HG03457 (cell line): ENCODE measurements at regions not wholly inside any gene's neighbourhood (a gene's known extent, or its start where the extent isn't known, plus 50 kb on each side); places are given as distances from the start of the nearest gene placed in this dataset.

Source experiments
- ATAC-seq: cut with Tn5 transposase; IDR thresholded peaks from one replicate; pipeline ENCODE4 v1.9.1; 2021; ENCODE audit warnings: moderate number of reproducible peaks; ENCODE audit not compliant: unreplicated experiment

DNA sequence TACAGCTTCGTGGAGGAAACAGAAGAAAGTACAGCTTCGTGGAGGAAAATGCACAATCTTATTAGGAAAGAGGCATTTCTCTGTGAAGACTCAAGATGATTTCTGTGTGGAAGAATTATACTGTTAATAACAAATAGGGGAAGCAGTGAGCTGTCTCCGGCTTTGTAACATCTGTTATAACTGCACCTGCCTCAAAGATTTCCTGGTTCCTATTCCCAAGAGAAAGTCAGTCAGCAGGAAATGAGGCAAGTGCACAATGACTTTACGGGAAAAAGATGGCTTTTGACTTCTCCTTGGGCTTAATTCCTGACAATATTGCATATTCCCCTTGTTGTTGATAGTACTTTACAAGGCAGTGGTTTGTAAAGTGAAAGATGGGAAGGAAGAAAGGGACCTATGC is 538.5 kb downstream of the BMP2 start:
- no peak for ATAC-seq

DNA sequence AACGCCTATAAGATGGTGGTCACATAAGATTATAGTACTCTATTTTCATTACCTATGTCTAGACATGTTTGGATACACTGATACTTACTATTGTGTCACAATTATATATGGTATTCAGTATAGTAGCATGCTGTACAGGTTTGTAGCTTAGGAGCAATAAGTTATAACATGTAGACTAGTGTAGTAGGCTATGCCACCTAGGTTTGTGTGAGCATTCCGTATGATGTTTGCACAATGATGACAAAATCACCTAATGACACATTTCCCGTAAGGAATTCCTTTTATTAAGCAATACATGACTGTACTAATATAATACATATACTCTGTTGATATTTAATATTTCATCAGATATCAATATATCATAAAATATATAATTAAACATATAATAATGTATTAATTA is 540.7 kb downstream of the BMP2 start:
- no peak for ATAC-seq

DNA sequence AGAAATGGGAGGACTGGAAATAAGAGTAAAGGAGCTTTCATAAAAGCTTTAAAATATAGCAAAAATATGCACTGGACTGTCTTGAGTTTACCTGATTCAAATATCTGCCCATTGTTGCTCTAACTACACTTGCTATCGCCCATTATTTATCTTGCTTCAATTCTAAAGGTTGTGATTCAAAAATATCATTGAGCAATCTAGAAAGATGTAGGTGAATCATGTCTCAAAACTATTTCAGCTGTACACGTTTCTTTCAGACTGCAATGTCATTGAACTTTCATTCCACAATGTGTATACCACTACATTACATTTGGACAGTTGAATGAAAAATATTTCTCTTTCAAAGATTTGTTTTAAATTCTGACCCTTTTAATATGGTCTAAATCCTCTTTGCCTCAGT is 545.6 kb downstream of the BMP2 start:
- no peak for ATAC-seq

DNA sequence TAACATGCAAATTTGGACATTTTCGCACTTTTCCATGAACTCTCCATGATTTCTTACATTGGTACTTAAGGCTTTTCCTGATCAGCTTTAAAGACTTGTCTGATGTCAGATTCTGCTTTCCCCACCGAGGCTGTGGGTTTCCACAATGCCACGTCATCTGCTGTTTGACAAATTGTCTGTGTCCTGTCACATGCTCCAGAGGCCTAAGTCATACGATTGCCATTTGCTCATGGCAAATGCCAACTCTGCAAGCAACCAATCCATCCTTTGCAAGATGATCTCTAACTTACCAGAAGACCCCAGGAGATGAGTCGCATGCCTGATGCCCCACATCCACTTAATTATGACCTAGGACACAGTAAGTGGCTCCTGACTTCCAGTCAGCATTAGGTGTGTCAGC is 556.5 kb downstream of the BMP2 start:
- ATAC-seq = no peak

DNA sequence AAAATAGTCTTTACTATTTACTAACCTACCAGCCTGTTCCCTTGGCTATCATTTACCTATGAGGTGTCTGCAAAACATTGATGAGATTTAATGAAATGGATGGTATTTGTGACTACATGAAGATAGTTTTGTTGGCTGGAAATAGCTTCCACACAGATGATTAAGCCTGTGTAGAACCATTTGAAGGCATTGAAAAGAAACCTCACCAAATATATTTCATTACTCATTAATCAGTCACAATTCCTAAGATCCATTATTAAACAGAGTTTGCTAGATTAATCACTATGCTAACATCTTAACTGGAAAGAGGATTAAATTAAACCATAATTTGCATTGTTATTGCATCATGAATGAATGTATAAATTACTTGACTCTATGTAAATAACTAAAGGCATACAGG is 560.3 kb downstream of the BMP2 start:
- ATAC-seq = no peak

DNA sequence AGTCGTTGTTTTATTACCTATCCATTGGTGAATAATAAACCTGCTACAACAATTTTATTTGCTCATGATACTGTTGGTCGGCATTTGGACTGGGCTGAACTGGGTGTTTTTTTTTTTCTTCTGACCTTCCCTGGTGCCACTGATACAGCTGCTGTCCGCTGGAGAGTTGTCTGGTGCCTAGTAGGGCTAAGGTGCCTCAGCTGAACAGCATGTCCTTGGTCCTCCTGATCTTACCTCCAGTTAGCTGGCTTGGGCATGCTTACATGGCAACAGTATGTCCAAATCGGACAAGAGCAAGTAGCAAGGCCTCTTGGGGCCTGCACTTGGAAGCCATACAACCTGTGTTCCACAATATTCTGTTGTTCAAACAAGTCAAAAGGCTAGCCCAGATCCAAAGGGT is 563.4 kb downstream of the BMP2 start:
- ATAC-seq = no peak

DNA sequence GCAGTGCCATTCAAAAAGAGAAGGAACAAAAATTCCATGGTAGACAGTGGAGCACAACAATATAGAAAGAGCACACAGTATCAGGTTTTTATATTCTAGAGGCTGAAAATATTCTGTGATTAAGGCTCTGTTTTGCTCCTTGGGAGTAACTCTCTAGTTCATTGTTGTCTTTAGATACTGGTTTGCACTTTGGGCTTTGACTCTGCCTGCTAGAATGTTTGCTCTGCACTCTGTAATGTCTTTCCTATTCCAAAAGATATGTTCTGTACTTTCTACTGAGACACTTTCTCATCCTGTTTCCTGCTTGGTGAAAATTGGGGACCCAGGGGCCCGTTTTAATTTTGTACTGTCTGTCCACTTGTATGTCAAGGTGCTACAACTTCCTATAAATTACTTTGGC is 564.7 kb downstream of the BMP2 start:
- ATAC-seq = no peak

DNA sequence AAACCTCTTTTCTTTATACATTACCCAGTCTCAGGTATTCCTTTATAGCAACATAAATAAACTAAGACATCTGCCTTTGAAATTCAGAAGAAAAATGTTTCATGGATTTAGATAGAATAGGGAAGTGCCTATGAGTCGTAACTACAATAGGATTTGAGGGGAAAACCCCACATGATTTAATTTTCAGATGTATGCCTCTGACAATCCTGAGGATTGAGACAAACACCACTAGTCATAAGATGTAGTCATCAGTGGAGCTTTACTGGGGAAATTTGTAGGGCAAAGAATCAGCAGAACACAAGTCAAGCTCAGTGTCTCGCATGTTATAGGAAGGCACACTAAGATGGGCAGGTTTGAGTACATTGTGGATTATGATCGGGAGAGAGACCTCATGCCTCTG is 566.4 kb downstream of the BMP2 start:
- ATAC-seq = no peak

DNA sequence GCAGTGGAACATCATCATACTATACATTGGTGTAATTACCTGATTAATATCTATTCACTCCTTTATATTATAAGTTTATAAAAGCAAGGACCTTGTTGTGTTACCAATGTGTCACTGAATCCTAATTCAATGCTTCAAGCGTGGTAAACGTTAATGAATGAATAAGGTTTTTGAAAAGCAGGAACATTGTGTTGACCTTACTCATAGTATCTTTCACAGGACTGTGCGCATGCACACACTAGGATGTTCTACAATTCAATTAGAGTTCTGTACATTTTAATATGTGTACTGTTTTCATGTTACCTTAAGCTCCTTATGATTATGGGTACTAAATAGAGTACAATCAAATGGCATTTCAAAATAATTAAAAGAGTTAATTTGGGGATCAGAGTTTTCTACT is 578.5 kb downstream of the BMP2 start:
- ATAC-seq = no peak

DNA sequence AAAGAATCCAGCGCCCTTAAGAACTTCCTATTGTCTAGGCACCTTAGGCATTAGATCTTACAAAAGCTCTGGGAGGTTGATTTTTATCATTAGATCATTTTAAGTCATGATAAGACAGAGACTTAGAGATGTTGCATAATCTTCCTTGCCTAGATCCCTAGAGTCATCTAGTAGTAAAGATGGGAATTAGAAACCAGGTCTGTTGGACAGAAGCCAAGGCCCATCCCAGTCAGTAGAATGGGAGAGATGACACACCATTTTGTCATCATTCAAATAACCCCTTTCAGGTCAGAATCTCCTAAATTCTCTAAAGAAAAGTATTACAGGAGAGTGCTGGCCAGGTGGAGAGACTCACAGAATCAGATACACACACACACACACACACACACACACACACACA is 579.1 kb downstream of the BMP2 start:
- no peak for ATAC-seq

DNA sequence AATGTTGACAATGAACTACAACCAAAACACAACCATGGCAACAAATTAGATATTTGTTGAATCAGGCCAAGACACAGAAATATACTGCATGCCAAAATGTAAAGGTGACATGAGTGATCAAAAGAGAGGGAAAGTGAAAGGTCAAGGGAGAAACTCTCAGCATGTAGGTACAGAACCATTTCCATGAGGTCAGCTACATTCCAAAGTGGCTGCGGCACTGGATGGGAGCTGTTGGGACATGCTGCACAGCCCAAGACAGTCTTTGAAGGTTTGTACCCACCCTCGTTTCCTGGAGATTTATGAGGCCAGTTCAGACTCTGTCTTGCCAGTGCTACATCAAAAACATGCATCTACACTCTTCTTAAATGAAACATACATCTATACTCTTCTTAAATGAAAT is 579.9 kb downstream of the BMP2 start:
- no peak for ATAC-seq

DNA sequence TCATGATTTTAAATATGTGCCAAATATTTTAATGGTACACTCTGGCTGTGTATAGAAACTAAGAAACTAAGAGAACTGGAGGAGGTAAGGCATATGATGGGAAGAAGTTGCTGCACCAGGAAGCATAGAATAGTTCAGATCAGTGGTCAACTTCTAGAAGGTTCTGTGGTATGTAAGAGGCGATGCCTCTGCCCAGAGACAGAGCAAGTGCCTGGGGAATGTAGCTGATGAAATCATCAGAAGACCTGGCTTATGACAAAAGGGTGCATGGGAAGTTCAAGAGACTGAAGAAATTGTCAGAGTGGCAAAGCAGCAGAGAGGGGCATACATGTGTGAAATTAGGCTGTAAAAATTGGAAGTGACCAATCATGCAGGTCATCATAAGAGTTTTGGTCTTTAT is 580.8 kb downstream of the BMP2 start:
- ATAC-seq = no peak

DNA sequence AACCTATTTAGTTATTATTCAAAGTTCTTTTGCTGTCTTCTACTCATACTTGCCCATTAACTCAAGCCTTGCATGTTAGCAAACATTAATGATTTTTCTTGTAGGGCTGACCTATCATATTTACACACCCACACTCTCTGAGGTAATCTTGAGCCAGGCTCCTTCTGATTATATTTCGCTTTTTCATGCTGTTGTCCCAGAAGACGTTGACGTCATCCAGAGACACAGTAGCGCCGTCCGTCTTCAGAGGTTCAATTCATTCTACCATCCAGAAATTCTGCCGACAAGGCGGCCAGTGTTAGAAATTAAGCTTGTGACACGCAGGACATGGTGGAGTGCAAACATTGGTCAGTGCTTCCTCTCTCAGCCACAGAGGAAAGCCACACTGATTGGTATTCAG is 584.7 kb downstream of the BMP2 start:
- ATAC-seq = no peak

DNA sequence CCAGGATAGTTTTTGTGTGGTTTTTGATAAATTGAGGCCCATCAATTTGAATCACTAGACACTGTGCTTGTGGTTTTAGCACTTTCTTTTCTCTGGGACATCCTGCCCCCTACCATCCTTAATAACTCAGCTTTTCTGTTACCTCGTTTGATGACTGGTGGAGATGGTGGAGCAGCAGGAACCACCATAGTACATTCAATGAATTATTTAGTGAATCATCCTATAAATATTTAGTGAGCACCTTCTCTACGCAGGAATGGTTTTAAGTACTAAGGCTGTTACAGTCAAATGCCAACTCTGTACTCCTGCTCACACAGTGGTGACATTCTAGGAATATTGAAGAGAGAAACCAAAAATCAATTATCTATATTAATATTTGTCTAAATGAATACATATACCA is 585.2 kb downstream of the HAO1 start:
- ATAC-seq = no peak

DNA sequence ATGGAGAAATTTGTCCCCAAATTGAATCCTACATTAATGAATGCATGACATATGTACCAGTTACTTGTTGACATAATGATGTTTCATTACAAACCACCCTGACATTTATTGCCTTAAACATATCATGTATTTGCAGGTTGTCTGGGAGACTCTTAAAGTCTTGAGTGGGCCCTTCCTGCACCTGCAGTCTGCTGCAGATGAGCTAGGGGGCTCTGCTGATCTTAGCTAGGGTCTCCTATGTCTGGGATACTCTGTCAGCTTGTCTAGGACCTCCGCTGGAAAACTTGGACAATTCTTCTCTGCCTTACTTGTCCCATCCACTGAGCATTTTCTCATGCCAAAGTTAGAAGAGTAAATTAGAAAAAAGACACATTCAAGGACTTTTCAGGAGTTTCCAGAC is 581.6 kb downstream of the HAO1 start:
- ATAC-seq = no peak

DNA sequence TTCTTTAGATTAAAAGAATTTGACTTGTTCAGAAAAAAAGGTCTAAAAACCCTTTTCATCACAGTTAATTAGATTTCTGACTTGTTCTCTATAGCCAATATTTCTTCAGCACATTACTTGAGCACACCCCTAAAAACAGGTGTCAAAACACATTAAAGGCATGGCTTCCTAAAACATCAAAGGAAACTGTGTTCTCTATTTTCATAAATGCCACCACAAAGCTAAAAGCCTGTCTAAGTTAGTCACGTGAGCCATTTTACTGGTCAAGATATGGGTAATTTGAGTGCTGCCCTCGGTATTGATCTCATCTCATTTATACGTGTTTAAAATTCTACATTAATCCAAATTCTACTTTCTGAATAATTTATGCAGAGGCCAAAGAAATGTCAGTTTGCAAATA is 580.5 kb downstream of the HAO1 start:
- ATAC-seq = no peak

DNA sequence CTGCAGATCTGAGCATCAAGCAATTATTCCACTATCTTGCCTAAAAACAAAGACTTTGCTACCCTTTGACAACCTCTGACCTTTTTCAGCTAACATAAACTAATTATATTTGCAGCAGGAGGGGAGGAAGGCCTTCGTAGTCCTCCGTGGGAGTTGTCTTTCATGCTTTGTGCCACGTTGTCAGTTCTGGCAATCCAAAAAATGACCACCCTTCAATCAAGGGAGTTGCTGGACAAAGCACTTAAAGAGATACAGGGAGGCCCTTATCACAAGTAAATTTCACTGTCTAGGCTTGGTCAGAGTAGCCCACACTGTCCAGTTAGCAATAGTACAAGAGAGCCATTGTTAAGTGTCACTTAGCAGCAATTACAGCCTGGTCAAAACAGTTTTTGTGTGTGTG is 578.9 kb downstream of the HAO1 start:
- ATAC-seq = no peak

DNA sequence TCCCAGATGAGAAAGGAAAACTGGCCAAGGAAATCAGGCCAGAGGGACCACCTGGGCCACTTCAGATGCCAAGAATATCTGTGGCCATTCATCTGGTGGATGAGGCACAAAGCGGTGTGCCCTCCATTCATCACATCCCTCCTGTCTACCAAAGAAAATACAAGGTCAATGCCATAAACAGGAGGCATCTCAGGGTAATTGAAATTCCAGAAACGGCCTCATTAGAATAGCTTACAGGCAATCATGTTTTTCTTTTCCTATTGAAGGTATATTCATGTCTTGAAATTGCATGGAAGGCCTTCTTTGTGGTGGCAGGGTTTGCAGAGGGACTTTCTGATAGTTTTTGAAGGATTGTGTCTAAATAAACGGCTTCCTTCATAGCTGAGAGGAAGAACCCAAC is 578.3 kb downstream of the HAO1 start:
- no peak for ATAC-seq

DNA sequence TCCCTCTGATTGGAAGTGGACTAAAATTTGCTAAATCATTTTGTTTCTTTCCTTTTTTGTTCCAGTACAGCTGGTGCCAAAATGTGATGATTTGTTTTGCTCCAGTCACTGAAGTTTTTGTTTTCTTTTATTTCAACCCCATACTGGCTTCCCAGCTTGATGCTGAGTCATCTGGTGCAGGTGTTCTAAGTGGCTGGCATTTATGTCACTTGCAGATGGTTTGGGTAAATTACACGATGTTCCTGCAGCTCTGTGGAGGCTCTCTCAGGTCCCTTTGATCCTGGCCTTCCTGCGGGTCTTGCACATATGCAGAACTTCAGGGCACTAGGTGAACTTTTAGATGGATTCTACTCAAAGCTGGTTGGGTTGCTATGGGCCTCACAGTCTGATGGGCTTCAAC is 577.7 kb downstream of the HAO1 start:
- no peak for ATAC-seq

DNA sequence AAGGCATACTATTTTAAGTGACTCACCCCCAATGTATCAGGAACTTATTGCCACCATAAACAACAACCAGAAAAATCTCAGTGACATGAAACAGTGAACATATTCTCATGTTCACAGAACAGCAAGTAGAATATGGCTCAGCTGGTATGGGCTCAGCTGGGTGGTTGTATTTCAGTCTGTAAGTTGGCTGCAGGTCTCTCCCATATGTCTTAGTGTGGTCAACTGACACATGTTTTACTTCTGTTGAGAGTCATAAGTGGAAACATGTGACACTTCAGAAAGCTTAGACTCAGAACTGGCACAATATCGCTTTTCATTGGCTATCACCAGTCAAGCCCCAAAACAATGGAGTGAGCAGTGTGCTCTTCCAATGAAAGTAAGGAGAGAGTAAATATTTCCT is 574.1 kb downstream of the HAO1 start:
- ATAC-seq = no peak

DNA sequence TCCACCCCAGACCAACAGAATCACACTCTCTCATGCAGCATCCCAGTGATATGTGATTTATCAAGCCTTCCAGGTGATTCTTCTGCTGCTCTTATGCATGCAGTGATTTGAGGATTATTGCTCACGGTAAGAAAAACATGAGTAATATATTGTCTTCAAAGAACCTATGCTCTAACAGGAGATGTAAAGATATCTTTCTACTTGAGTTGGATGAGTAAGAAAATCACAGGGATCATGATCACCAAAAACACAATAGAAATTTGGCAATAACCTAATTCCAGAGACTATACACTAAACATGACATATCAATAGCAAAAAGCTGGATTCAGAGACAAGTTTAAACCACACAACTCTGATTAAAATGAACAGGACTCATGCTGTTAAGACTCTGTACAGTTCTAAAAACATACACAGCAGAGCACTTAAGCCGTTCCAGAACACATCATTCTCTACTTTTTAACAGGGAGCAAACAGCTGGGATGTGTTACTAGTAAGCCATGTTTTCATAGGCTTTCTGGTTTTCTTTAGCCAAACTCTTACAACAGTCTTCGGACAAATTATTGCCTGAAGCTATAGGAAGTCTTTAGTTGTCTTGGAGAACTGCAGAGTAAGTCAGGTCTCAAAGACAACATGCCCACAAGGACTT is 568.6 kb downstream of the HAO1 start:
- no peak for ATAC-seq

DNA sequence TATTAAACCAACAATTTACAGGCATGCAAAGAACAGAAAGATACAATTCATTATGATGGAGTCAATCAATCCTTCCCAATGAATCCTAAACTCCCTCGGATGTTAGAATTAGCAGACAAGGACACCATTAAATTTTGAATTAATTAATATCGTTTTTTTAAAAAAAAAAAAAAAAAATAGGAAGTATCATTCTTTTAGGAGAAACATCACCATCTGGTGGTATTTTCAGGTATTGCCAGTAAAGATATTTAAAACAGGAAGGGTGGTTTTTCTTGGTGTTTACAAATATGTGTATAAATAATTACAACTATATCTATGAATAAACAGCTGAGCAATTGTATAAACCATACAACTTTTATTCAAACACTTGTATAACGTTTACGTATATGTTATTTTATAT is 564.4 kb downstream of the HAO1 start:
- ATAC-seq = no peak

DNA sequence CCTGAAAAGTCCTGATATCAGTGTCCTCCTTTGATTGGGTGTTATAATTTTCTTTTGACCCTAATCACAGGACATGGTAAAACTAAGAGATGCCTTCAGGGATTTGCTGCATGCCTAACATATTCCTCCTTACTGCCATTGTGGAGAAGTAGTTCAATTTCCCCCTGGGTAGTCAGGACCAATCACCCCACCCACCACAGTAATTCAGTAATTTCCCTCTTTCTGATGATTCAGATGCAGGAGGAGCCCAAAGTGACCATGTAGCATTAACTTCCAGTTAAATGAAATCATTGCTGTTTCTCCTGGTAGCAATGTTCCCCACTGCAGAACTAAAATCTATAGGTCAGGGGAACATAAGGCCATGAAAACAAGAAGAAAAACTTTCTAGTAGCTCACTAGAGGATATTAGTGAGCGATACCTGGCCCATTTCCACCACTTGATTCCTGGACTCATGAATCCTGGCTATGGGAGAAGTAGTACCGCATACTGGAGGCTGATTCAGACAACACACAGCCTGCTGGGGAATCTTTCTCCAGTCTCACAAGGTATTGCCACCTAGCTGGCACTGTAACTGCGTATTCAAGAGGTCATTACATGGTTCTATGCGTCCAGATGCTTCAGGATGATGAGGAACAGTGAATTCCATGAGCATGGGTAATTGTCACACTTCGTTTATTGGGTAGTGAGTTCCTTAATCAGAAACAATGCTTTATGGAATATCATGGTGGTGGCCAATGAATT is 561.2 kb downstream of the HAO1 start:
- ATAC-seq = no peak
